HG03378 (cell line): ENCODE measurements at regions not wholly inside any gene's neighbourhood (a gene's known extent, or its start where the extent isn't known, plus 50 kb on each side); places are given as distances from the start of the nearest gene placed in this dataset.
"Not testable (repeated sequence)": the region's sequence is repeated elsewhere in the genome, so short reads cannot be mapped to it uniquely, and the experiment has no call there.

ENCODE experiments used
- ATAC-seq: cut with Tn5 transposase; IDR thresholded peaks from one replicate; pipeline ENCODE4 v1.9.1; 2021; ENCODE audit warnings: mild to moderate bottlenecking, moderate library complexity; ENCODE audit not compliant: unreplicated experiment

- no peak for ATAC-seq
Observed at GRCh38 chr3:147159141-147159540, 247.2 kb downstream of the ZIC4 start.

- no peak for ATAC-seq
Observed at GRCh38 chr3:147157631-147158030, 248.7 kb downstream of the ZIC4 start.

GRCh38 chr3:147154988-147155387 is 251.4 kb downstream of the ZIC4 start:
- ATAC-seq, result not testable (repeated sequence)

- no peak for ATAC-seq
Observed at GRCh38 chr3:147153830-147154539, 252.4 kb downstream of the ZIC4 start.

- ATAC-seq, result no peak
Observed at GRCh38 chr3:147152476-147152875, 253.9 kb downstream of the ZIC4 start.

- no peak for ATAC-seq
Observed at GRCh38 chr3:147141516-147142288, 264.6 kb downstream of the ZIC4 start.

GRCh38 chr3:147139341-147139740 is 267.0 kb downstream of the ZIC4 start:
- ATAC-seq, result no peak

- no peak for ATAC-seq
Observed at GRCh38 chr3:147132168-147132567, 274.2 kb downstream of the ZIC4 start.

GRCh38 chr3:147130461-147130860 is 275.9 kb downstream of the ZIC4 start:
- no peak for ATAC-seq

- ATAC-seq, result no peak
Observed at GRCh38 chr3:147129665-147130064, 276.7 kb downstream of the ZIC4 start.

- no peak for ATAC-seq
Observed at GRCh38 chr3:147122350-147122749, 284.0 kb downstream of the ZIC4 start.

- no peak for ATAC-seq
Observed at GRCh38 chr3:147119989-147120388, 286.4 kb downstream of the ZIC4 start.

- no peak for ATAC-seq
Observed at GRCh38 chr3:147119346-147119745, 287.0 kb downstream of the ZIC4 start.

- ATAC-seq, result no peak
Observed at GRCh38 chr3:147118611-147119010, 287.7 kb downstream of the ZIC4 start.

- no peak for ATAC-seq
Observed at GRCh38 chr3:147117631-147118030, 288.7 kb downstream of the ZIC4 start.

GRCh38 chr3:147113293-147114044 is 292.9 kb downstream of the ZIC4 start:
- no peak for ATAC-seq

GRCh38 chr3:147099076-147099475 is 307.3 kb downstream of the ZIC4 start:
- no peak for ATAC-seq

GRCh38 chr3:147090461-147090860 is 315.9 kb downstream of the ZIC4 start:
- ATAC-seq, result no peak

GRCh38 chr3:147089286-147089685 is 317.1 kb downstream of the ZIC4 start:
- ATAC-seq, result no peak

GRCh38 chr3:147059500-147059899 is 346.8 kb downstream of the ZIC4 start:
- ATAC-seq, result not testable (repeated sequence)

GRCh38 chr3:147049821-147050220 is 356.5 kb downstream of the ZIC4 start:
- no peak for ATAC-seq

GRCh38 chr3:147049305-147049704 is 357.0 kb downstream of the ZIC4 start:
- ATAC-seq, result no peak
